ENCODE measurements at regions not wholly inside any gene's neighbourhood (a gene's known extent, or its start where the extent isn't known, plus 50 kb on each side); places are given as distances from the start of the nearest gene placed in this dataset.

DNA sequence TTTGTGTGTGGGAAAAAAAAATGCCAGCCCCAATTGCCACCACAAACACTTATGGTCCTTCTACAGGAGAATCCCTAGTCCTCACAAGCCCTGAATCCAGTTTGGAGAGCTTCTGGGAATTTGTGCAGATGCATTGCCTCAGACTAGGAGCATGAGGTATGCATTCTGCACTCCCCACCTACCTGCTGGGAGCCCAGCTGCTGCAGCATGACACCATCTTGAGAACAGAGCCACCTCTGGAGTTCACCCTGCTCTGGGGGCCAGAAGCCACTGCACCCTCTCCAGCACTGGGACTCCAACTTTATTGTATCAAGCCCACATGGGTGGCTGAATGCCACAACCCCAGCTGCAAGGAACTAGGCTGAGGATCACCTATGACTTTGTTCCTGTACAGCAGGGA, 568.5 kb upstream of the ID4 start:
- TF ChIP-seq TAF1 (IDR thresholded peaks at IDR 0.05; ENCODE audit: borderline replicate concordance, low read depth, low read length) (no peak), MXI1 (IDR thresholded peaks at IDR 0.05; ENCODE audit: low read depth, low read length) (no peak), TCF12 (IDR thresholded peaks at IDR 0.05) (no peak)
- TF ChIP-seq, protein P1, sequence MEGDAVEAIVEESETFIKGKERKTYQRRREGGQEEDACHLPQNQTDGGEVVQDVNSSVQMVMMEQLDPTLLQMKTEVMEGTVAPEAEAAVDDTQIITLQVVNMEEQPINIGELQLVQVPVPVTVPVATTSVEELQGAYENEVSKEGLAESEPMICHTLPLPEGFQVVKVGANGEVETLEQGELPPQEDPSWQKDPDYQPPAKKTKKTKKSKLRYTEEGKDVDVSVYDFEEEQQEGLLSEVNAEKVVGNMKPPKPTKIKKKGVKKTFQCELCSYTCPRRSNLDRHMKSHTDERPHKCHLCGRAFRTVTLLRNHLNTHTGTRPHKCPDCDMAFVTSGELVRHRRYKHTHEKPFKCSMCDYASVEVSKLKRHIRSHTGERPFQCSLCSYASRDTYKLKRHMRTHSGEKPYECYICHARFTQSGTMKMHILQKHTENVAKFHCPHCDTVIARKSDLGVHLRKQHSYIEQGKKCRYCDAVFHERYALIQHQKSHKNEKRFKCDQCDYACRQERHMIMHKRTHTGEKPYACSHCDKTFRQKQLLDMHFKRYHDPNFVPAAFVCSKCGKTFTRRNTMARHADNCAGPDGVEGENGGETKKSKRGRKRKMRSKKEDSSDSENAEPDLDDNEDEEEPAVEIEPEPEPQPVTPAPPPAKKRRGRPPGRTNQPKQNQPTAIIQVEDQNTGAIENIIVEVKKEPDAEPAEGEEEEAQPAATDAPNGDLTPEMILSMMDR (IDR thresholded peaks at IDR 0.05): no peak
